Hippocampal formation (tissue), 2 donors: ENCODE measurements at regions not wholly inside any gene's neighbourhood (a gene's known extent, or its start where the extent isn't known, plus 50 kb on each side); places are given as distances from the start of the nearest gene placed in this dataset.

Experiments
- DNase-seq, 2 donors: peaks; one replicate each; lab custom pipeline; 2025; lab: John Stamatoyannopoulos, UW

GRCh38 chr1:228989992-228990827, 254.9 kb downstream of the RHOU start:
- DNase-seq = peak; percentile 56 to 69

DNA sequence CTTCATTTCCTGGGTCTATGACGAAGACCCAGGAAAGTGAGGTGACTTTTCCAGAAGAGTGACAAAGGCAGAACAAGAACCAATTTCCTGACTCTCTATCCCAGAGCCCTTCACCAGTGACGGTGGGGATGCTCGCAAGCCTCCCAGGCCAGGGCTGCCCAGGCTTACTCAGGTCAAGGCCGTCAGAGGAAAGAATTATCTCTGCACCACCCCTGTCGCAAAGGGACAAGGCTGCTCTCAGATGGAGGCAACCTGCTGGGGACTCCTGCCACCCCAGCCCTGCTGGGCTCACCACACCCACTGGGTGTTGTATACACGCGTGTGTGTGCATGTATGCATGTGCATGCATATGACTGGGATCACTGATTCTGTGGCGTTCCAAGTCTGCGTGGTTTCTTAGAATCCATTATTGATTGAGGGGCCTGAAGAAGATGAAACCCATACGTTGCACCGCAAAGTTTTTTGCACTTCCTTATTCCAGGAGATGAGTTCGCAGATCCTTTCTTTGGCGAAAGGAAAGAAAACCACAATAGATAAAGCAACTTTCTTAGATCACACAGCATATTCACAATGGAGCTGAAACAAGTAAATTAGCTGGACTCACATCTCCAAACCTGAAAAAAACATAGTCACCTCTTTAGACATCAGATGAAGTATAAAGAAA, 255.8 kb downstream of the RHOU start:
- DNase-seq = no peak

DNA sequence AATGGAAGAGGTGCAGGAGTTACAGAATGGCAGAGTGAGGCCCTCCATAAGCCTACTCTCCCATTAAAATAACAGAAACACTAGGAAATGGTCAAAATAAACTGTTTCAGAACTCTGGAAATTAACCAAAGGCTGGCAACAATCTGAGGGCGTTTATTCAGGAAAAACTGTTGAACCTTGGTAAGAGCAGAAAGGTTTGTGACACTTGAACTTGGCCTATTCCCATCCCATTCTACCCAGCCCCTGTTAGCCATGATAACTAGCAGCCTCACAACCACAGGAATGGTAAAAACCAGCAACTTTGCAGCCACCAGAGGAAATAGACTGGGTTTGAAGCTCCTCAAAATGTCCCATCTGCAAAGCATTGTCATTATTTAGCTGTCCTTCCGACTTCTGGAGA, 256.8 kb downstream of the RHOU start:
- DNase-seq = no peak

- peak in 1 of 2 donors; percentile 22 for DNase-seq
Observed at GRCh38 chr1:228992907-228993535, 257.7 kb downstream of the RHOU start.

DNA sequence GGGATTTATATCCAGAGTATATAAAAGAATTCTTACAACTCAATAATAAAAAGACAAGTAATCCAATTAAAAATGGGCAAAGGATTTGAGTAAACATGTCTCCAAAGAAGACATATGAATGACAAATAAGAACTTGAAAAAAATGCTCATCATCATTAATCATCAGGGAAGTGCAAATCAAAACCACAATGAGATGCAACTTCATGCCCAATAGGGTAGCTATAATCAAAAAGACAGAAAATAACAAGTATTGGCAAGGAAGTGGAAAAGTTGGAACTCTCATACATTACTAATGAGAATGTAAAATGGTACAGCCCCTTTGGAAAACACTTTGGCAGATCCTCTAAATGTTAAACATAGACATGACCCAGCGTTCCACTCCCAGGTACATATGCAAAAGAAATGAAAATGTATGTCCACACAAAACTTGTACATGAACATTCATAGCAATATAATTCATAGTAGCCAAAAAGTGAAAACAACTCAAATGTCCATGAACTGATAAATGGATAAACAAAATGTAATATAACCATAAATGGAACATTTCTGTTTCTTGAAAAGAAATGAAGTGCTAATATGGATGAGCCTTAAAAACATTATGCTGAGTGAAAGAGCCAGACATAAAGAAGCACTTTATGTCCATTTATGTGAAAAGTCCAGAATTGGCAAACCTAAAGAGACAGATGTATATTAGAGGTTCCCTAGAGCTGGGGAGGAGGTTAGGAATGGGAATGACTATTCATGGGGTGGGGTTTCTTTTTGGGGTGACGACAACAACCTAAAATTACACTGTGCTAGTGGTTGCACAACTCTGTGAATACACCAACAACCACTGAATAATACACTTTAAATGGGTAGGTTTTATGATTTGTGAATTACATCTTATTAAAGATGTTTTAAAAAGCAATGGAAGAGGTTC, 259.7 kb downstream of the RHOU start:
- DNase-seq = no peak

DNA sequence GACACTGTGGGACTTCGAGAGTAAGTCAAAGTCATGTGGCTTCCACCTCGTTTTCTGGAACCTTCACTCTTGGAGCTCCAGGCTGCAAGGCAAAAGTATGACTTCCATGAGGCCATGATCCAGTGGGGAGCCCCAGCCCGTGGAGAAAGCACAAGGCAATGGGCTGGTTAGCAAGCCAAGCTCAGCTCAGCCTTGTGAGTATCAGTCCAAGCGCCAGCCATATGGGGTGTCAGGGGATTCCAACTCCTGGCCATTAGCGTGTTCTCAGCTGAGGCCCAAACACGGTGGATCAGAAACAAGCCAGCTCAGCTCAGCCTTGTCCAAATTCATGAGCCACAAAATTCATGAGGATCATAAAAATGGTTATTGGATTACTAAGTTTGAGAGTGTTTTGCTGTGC, 261.0 kb downstream of the RHOU start:
- DNase-seq = no peak

DNA sequence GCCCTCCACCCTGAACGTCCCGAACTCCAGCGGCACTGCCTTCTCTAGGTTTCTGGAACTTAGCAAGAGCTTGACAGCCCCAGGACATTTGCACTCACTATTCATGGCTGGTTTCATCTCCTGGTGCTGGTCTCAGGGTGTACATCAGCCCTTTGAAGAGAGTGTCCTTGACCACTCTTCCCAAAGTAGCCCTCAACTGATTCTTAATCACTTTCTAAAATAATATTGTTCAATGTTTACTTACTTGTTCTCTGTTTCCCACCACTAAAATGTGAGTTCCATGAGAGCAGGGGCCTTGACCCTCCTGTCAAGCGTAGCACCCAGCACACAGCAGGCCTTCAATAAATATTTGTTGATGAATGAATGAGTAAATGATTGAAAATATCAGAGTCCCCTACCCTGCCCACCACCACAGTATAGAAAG, 262.5 kb downstream of the RHOU start:
- no peak for DNase-seq

GRCh38 chr1:228998179-228998578, 262.9 kb downstream of the RHOU start:
- no peak for DNase-seq

GRCh38 chr1:228999446-229000170, 264.3 kb downstream of the RHOU start:
- DNase-seq = no peak

GRCh38 chr1:229000187-229000586, 264.9 kb downstream of the RHOU start:
- no peak for DNase-seq

DNA sequence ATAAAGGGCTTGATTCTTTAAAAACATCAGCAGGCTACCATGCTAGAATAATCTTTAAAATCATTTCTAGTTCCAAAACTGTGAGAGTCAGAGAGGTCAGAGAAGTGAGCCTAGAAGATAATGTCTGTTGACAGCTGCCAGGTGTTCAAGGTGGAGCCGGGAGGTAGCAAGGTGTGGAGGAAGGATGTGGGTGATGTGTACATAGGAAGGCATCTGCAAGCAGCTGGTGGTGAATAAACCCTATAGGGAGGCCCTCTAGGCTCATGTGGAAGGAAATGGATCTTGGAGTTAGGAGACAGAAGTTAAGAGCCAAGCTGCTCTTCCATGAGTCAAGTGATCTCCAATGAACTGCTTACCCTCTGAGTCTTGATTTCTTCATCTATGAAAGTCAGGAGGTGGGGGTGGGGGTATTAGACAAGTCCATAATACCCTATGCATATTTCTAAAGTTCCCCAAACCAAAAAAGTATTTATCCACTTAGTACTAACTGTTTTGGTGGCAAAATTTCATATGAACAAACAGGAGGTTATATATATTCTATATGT, 266.3 kb downstream of the RHOU start:
- no peak for DNase-seq

GRCh38 chr1:229002037-229002436, 266.8 kb downstream of the RHOU start:
- no peak for DNase-seq

DNA sequence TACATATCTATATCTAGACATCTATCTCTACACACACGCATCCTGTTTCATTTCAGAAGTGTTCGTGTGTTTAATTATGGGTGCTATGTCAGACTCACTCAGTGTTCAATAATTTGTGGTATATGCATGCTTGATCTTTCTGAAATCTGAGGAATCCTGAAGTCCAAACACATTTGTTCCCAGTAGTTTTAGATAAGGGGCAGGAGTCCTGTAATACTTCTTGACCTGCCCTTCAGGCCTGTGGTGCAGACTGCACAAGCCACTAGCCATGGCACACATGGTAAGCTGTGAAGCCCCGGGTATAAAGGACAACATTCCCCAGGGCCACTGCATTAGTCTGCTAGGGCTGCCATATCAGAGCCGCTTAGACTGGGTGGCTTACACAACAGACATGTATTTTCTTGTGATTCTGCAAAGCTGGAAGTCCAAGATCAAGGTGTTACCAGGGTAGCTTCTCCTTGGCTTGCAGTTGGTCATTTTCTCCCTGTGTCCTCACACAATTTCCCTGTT, 267.2 kb downstream of the RHOU start:
- DNase-seq = no peak

GRCh38 chr1:229003233-229004031, 267.5 kb upstream of the RAB4A start:
- peak; percentile 91 to 93 for DNase-seq

- DNase-seq = peak in 1 of 2 donors; percentile 67
Observed at GRCh38 chr1:229004066-229004833, 266.7 kb upstream of the RAB4A start.

DNA sequence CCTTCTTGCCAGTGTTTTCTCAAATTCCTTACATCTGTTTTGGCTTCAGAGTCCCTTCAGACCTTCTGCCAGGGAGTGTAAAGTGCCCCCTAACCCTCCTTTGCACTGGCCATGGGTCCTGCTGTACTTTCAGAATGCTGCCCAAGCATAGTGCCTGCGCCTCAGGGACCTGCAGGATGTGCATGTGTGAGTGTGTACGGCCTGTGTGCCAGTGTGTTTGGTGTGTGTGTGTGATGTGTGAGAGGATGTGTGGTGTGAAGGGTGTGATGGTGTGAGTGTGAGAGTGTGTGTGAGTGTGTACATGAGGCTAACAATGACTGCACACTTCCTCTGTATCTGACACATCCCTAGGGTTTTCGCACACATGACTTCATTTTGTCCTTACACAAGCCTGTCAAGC, 265.8 kb upstream of the RAB4A start:
- no peak for DNase-seq

- no peak for DNase-seq
Observed at GRCh38 chr1:229005556-229005955, 265.4 kb upstream of the RAB4A start.

DNA sequence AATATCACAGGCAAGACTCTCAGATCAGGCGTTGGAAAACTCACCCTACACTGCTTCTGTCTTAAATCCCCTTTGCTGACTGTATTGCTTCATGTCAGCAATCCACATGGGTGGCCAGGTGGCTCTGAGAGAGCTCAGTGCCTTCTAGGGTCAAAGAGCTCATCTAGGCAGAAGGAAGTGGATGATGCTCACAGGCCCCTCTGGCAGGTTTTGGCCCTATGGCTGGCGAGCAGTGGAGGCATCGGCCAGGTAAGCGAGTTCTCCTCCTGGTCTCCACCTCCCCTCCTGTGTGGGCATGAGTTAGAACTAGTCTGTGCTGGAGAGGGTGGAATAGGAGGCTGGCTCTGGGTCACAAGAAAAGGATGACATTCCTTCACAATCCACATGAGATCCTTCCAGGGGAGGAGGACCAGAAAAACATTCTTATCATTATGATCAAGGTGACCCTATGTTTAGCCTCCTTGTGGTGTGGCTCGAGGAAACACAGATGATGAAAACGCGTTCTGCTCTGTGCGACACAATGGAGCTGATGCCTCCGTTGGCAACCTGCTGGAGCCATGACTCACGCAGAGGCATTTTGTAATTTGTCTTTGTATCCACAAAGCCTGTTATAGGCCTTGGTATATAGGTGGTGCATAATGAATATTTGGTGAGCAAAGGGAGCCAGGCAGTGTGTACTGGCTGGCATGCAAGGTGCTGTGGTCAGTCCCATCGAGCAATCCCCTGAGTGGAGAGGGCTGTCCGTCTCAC, 264.6 kb upstream of the RAB4A start:
- no peak for DNase-seq
